ENCODE measurements at regions not wholly inside any gene's neighbourhood (a gene's known extent, or its start where the extent isn't known, plus 50 kb on each side); places are given as distances from the start of the nearest gene placed in this dataset.
"Not testable (repeated sequence)": the region's sequence is repeated elsewhere in the genome, so short reads cannot be mapped to it uniquely, and the experiment has no call there.

DNA sequence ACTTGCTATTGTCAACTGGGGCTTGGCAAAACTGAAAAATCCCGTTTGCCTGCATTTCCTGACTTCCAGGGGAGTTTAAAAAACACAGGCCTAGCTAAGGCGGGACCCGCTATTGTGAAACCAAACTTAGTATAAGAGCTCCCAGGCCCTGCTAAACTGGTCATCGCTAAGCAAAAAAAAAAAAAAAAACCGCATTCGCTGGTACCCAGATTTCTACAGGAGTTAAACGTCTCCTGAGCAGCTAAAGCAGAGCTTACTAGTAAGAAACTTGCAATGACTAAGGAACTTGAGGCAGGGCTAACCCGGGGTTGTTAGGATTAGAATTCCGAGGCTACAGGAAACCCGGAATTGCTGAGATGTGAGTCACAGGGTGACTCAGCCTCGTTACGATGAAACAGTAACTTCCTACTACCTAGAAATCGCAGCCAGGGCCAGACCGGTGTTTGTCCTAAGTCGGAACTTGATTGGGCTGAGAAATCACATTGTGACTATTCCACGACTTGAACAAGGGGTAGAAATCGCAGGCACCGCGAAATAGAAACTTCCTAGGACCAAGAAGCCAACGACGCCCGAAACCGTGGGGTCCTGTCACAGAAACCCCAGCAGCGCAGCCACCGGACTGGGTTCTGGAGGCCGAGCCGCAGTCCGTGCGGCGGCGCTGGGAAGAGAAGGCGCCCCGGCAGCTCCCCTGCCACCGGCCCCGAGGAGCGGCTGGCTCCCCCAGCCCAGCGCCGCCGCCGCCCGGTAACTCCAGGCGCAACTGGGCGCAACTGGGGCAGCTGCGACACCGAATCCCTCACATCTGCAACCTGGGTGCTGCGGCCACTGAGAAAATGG lies 89.4 kb downstream of the ANXA2R start:
- FAIRE-seq (peak; percentile 88), DNase-seq (ENCODE audit: insufficient read length, low spot score) (peak; percentile 100)

- FAIRE-seq (no peak), DNase-seq (ENCODE audit: insufficient read length, low spot score) (no peak)
Measured at GRCh38 chr5:42950116-42950455, 90.0 kb downstream of the ANXA2R start.

GRCh38 chr5:42949348-42950115 lies 90.6 kb downstream of the ANXA2R start:
- DNase-seq (ENCODE audit: insufficient read length, low spot score) (peak; percentile 38), FAIRE-seq (no peak)

- DNase-seq (ENCODE audit: insufficient read length, low spot score) = no peak
- FAIRE-seq = no peak
Measured at GRCh38 chr5:42948961-42949347, 91.2 kb downstream of the ANXA2R start.

DNA sequence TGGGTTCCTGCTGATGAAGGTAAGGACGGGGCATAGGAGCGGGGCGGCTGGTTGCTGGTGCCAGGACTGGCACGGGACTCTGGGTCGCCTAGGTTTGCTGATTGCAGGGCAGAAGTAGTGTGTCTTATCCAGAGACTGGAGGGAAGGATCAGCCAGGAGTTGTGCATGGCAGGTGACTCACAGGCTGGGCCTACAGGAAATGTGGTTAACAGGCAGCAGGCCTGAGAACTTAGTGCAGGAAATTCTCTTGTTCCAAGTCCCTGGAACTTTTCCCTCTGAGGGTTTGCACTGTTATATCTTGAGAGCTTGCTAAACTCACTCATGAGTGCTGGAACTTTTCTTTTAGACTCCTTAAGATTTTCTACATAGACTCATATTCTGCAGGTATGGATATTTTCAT lies 95.1 kb downstream of the ANXA2R start:
- FAIRE-seq = peak; percentile 70
- DNase-seq (ENCODE audit: insufficient read length, low spot score) = peak; percentile 93

DNA sequence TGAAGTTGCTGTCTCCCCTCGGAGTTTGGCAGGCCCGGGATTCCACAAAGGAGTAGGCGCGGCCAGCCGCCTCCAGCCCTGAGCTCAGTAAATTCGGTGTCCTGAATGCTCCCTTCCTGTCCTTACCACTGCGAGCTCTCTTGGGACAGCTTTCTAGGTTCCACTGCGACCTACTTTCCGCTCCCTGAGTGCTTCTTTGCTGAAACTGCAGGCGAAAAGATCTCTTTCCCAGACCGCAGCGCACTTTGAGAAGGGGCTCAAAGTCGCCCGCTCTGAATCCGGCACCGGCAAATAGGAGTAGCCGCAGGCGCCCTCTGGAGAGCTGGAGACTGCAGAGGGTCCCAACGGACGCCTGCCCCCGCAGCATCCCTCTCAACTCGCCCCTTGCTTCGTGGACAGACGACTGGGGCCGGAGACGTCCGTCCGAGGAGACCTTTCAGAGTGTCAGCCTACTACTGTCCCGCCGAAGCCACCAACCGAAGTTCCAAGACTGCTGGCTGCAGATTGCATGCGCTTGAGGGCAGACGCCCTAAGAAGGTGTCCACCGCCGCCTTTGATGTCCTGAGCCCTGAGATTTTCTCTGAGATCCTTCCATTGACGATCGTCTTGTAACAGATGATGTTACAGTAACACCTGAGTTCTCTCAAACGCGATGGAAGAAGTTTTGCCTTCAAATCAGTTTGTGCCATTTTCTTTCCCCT lies 96.0 kb downstream of the ANXA2R start:
- FAIRE-seq (no peak), DNase-seq (ENCODE audit: insufficient read length, low spot score) (no peak)

- FAIRE-seq (no peak), DNase-seq (ENCODE audit: insufficient read length, low spot score) (no peak)
Measured at GRCh38 chr5:42940853-42941252, 99.3 kb downstream of the ANXA2R start.

DNA sequence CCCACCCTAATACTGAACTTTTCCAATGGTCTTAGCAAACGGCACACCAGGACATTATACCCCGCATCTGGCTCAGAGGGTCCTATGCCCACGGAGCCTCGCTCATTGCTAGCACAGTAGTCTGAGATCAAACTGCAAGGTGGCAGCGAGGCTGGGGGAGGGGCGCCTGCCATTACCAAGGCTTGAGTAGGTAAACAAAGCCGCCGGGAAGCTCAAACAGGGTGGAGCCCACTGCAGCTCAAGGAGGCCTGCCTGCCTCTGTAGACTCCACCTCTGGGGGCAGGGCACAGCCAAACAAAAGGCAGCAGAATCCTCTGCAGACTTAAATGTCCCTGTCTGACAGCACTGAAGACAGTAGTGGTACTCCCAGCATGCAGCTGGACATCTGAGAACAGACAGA lies 108.1 kb downstream of the ANXA2R start:
- not testable (repeated sequence) for DNase-seq (ENCODE audit: insufficient read length, low spot score); FAIRE-seq

DNA sequence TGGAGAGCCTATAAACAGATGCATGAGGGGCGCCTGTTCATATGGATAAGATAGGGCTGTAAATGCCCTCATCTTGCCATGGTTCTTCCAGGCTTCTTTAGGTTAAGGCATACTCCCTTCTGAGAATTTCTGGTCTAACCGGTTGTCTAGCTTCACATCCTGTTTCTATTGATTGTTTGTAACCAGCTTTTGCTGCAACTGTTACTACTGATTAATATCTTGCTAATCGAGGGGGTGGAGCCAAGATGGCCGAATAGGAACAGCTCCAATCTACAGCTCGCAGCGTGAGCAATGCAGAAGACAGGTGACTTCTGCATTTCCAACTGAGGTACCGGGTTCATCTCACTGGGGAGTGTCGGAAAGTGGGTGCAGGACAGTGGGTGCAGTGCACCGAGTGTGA lies 108.7 kb downstream of the ANXA2R start:
- not testable (repeated sequence) for FAIRE-seq; DNase-seq (ENCODE audit: insufficient read length, low spot score)

- FAIRE-seq (no peak), DNase-seq (ENCODE audit: insufficient read length, low spot score) (no peak)
Measured at GRCh38 chr5:42930934-42931333, 109.2 kb downstream of the ANXA2R start.

DNA sequence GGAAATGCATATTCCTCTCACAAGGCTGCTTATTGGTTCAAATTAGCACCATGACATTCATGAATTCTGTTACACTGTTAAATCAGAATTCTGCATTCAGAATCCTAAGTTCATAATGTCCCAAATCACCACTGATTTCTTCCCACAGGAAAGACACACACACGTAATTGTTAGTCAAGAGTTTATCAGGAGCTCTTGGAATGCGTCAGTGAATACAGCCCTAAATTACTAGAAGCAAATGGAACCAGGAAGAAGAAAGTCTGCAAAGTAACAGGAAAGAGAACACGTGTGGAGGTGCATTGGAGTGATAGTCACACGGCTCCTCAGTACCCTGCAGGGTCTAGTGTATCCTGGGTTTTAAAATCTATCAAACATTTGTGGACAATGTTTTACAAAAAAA lies 110.2 kb downstream of the ANXA2R start:
- FAIRE-seq (no peak), DNase-seq (ENCODE audit: insufficient read length, low spot score) (no peak)

GRCh38 chr5:42927730-42928129 lies 112.4 kb downstream of the ANXA2R start:
- DNase-seq (ENCODE audit: insufficient read length, low spot score) (no peak), FAIRE-seq (peak; percentile 13)

DNA sequence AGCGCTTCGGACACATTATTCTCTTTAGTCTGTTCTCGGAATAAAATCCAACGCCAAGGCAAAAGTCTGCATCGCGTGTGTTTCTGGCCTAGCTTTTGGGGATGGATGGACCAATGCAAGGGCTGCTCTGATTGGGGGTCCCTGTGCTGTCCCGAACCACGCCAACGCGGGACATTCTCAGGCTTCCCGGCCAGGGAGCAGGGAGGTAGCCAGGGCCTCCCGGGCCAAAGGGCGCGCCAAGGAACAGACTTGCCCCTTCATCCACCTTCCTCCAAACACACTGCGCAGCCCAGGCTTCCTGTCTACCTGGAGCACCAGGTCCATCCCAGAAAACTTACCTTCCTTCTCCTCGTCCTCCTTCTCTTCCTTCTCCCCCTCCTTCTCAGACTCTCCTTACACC lies 113.0 kb upstream of the SELENOP start:
- DNase-seq (ENCODE audit: insufficient read length, low spot score) (no peak), FAIRE-seq (no peak)

GRCh38 chr5:42924226-42924625 lies 112.5 kb upstream of the SELENOP start:
- no peak for DNase-seq (ENCODE audit: insufficient read length, low spot score)
- FAIRE-seq = no peak

DNA sequence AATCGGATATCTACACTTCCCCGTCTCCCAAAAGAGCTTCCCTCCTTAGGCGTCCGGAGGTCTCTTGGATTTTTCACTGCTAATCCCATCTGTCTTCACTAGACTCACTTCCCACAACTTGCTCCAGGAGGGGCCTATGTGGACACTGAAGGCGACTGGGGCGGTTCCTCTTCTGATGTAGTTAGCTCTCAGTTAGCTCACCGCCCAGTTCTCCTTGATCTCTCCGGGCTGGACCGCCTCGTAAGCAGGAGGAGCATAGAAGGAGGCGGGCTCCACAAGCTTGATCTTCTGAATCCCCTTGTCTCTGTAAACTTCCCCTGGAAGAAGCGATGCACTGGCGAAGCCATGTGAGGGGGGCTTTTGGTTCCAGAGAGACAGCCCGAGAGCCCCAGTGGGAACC lies 112.0 kb upstream of the SELENOP start:
- DNase-seq (ENCODE audit: insufficient read length, low spot score) (no peak), FAIRE-seq (no peak)

- peak; percentile 31 for DNase-seq (ENCODE audit: insufficient read length, low spot score)
- FAIRE-seq = no peak
Measured at GRCh38 chr5:42919600-42919999, 107.9 kb upstream of the SELENOP start.

- no peak for DNase-seq (ENCODE audit: insufficient read length, low spot score)
- no peak for FAIRE-seq
Measured at GRCh38 chr5:42915306-42915866, 103.7 kb upstream of the SELENOP start.

DNA sequence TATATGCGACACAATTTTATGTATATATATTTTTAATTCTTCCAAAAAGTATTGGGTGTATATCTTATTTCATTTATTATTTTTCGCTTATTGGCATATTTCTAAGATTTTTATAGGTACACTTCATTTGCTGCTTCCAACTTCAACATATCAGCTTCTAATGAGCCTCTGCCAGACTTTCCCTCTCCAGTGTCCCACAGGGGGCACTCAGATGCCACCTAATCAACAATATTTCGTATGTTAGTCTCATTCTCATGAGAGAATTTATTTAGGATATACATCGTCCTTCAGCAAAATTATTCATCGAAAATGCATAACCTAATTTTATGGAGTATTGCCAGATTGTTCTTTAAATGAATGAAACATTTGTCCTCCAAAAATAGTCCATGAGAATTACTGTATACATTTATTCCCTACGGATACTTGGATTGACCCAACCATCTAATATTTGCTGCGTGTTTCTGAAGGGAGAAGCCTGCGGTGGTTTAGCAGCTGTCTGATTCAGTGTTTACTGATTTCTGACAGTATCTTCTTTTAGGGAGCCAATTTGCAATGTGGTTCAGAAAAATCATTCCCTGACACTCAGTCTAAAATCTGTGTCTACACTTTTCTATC lies 100.6 kb upstream of the SELENOP start:
- FAIRE-seq (no peak), DNase-seq (ENCODE audit: insufficient read length, low spot score) (peak; percentile 80)

DNA sequence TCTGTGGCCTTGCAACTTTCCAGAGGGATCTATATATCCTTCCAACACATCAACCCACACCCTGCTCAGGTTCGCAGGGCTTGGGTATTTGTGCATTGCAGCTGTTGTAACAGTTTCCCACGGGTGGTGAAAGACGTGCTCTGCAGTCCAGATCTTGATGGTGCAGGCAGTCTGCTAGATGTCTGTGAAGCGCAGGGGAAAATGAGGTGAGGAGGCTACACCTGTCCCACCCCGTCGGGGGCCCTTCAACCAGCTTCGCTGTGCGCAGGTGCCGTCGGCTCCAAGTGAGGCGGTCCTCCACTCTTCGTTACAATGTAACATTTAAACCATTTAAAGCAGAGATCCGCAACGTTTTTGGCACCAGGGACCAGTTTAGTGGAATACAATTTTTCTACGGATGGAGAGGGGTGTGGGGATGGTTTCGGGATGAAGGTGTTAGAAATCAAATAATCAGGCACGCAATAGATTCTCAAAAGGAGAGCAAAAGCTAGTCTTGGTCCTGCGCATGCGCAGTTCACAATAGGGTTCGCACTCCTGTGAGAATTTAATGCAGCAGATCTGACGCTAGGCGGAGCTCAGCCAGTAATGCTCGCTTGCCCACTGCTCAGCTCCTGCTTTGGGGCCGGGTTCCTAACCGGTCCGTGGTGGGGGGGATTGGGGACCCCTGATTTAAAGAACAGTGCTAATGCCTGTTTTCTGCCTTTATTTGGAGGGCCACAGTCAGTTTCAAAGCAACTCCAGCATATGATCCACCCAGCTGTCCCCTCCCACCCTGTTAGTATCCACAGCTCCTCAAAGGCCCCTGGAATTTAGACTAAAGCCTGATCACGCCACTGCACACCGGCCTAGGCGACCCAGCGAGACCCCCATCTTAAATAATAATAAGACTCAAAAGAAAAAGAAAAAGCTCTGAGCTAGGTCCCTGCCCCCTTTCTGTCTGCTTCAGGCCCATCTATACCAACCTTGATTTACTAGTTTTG lies 97.1 kb upstream of the SELENOP start:
- FAIRE-seq = peak; percentile 95
- peak; percentile 94 for DNase-seq (ENCODE audit: insufficient read length, low spot score)

- DNase-seq (ENCODE audit: insufficient read length, low spot score) (no peak), FAIRE-seq (no peak)
Measured at GRCh38 chr5:42908086-42908485, 96.4 kb upstream of the SELENOP start.

Measured in HTR-8/SVneo (cell line).